ENCODE measurements at regions not wholly inside any gene's neighbourhood (a gene's known extent, or its start where the extent isn't known, plus 50 kb on each side); places are given as distances from the start of the nearest gene placed in this dataset.

DNA sequence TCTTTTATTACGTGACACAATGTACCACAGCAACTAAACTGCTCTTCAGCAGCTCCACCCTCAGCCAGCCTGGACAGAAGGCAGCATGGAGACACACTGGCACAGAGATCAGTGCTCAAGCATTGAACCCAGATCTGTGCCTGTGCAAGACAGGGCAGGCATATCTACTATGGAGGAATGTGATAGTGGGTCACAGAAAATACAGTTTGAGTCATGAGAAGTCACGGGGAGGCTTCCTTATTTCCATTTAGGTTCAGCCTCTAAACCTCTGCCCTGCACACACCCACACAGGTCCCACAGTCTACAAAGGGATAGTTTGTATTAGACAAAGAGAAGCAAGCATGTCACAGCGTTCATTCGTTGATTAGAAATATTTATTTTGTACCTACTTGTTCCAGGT is 187.4 kb upstream of the AGR3 start:
- Histone ChIP-seq H3K4me1 (replicated peaks in 1 of 4; ENCODE audit: control insufficient read depth in 3 of 4, insufficient read depth in 4 of 4, low read length in 3 of 4) (no peaks in the 10 kb centered on the region), H4K20me1 (replicated peaks in 1 of 2; ENCODE audit: control insufficient read depth in 1 of 2, insufficient read depth in 2 of 2, low read length in 2 of 2) (no peaks in the 10 kb centered on the region), H3K9ac (replicated peaks in 1 of 4; ENCODE audit: extremely low read depth in 1 of 4, low read depth in 3 of 4, low read length in 3 of 4) (no peak overlapping the region), H2BK12ac (ENCODE audit: low read depth, low read length) (no peak overlapping the region), H3K27me3 (replicated peaks in 1 of 4; ENCODE audit: control insufficient read depth in 3 of 4, extremely low read depth in 1 of 4, insufficient read depth in 3 of 4, low read length in 3 of 4) (no peaks in the 10 kb centered on the region), H2BK5ac (ENCODE audit: low read depth, low read length) (no peak overlapping the region), H3K79me2 (ENCODE audit: control insufficient read depth in 1 of 2, insufficient read depth in 2 of 2, low read length in 2 of 2) (no peaks in the 10 kb centered on the region), H3K18ac (ENCODE audit: extremely low read depth, low read length) (no peak overlapping the region), H2BK120ac (replicated peaks; ENCODE audit: low read depth, low read length) (no peak overlapping the region), H3K9me3 (ENCODE audit: insufficient read depth in 2 of 2, low read depth in 1 of 2, low read length in 1 of 2) (no peaks in the 10 kb centered on the region), H3K27ac (ENCODE audit: low read depth, low read length) (no peak overlapping the region), H4K5ac (ENCODE audit: insufficient read length, low read depth, low read length) (no peak overlapping the region), H4K8ac (ENCODE audit: extremely low read depth, insufficient read depth, low read length) (no peak overlapping the region), H3K23ac (ENCODE audit: insufficient read length) (no peak overlapping the region), H3K14ac (ENCODE audit: insufficient read length) (no peak overlapping the region), H3K4ac (replicated peaks; ENCODE audit: insufficient read length, low read depth, low read length) (no peak overlapping the region), H2AK5ac (ENCODE audit: low read depth, low read length) (no peak overlapping the region), H3K4me3 (ENCODE audit: extremely low read depth in 1 of 4, insufficient read depth in 2 of 4, low read depth in 3 of 4, low read length in 4 of 4) (no peak overlapping the region), H3K56ac (replicated peaks; ENCODE audit: insufficient read length, low read depth, low read length) (no peak overlapping the region), H2BK15ac (ENCODE audit: low read length) (no peak overlapping the region), H2BK20ac (ENCODE audit: low read length) (no peak overlapping the region), H2AFZ (ENCODE audit: low read length) (no peak overlapping the region; the same call in 1 of the 2 replicates), H4K91ac (replicated peaks; ENCODE audit: insufficient read length, low read length) (no peak overlapping the region), H3K4me2 (ENCODE audit: insufficient read depth in 1 of 2, low read depth in 2 of 2, low read length in 2 of 2) (no peak overlapping the region), H3K79me1 (ENCODE audit: low read depth, low read length) (no peaks in the 10 kb centered on the region), H3K36me3 (ENCODE audit: control insufficient read depth in 2 of 4, insufficient read depth in 4 of 4, low read length in 3 of 4) (no peaks in the 10 kb centered on the region), H3K23me2 (ENCODE audit: low read depth, low read length) (no peaks in the 10 kb centered on the region)
- POLR2A ChIA-PET (ENCODE audit: partially characterized antibody) = no interaction called here
- WGBS, 2 experiments (ENCODE audit: extremely low coverage in 1 of 2, insufficient coverage in 1 of 2, insufficient read length in 1 of 2, insufficient replicate concordance in 2 of 2, low coverage in 1 of 2, low lambda C conversion rate in 2 of 2, missing lambda C conversion rate in 1 of 2) = 91% methylated on average over 4 of the region's 4 CpGs; no CpG with 5 or more reads in 1 of the 2 experiments
- CTCF ChIA-PET (ENCODE audit: partially characterized antibody) = no interaction called here
- DNase-seq (ENCODE audit: low read depth in 1 of 2, low spot score in 2 of 2) = no peak
- FAIRE-seq = no peak
- TF ChIP-seq HDAC6 (IDR thresholded peaks at IDR 0.05; ENCODE audit: low read depth, low read length) (no peak), RBBP5 (IDR thresholded peaks at IDR 0.05; ENCODE audit: borderline replicate concordance, low read depth, low read length) (no peak), TAF1 (IDR thresholded peaks at IDR 0.05; ENCODE audit: low read depth, low read length) (no peak), TAF7 (optimal IDR thresholded peaks at IDR 0.05; ENCODE audit: borderline replicate concordance, low read depth, low read length) (no peak), JUN (IDR thresholded peaks at IDR 0.05; ENCODE audit: low read depth, low read length) (no peak), RNF2 (IDR thresholded peaks at IDR 0.05; ENCODE audit: borderline replicate concordance, low read depth, low read length, missing control alignments, poor library complexity, severe bottlenecking) (no peak), EZH2 (IDR thresholded peaks at IDR 0.05; ENCODE audit: low read depth, low read length, severe bottlenecking) (no peak), RXRA (IDR thresholded peaks at IDR 0.05; ENCODE audit: insufficient read depth, low read depth, low read length) (no peak), RFX5 (IDR thresholded peaks at IDR 0.05; ENCODE audit: borderline replicate concordance, low read depth, low read length) (no peak), SAP30 (IDR thresholded peaks at IDR 0.05; ENCODE audit: insufficient read depth, insufficient replicate concordance, low read length) (no peak), YY1 (IDR thresholded peaks at IDR 0.05; ENCODE audit: low read depth, low read length) (no peak), GABPA (IDR thresholded peaks at IDR 0.05; ENCODE audit: borderline replicate concordance, insufficient read depth, low read length) (no peak)
- TF ChIP-seq, protein P1, sequence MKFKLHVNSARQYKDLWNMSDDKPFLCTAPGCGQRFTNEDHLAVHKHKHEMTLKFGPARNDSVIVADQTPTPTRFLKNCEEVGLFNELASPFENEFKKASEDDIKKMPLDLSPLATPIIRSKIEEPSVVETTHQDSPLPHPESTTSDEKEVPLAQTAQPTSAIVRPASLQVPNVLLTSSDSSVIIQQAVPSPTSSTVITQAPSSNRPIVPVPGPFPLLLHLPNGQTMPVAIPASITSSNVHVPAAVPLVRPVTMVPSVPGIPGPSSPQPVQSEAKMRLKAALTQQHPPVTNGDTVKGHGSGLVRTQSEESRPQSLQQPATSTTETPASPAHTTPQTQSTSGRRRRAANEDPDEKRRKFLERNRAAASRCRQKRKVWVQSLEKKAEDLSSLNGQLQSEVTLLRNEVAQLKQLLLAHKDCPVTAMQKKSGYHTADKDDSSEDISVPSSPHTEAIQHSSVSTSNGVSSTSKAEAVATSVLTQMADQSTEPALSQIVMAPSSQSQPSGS (IDR thresholded peaks at IDR 0.05; ENCODE audit: low read length) = no peak
